ENCODE measurements at regions not wholly inside any gene's neighbourhood (a gene's known extent, or its start where the extent isn't known, plus 50 kb on each side); places are given as distances from the start of the nearest gene placed in this dataset.

- Histone ChIP-seq H3K4me1 (replicated peaks in 1 of 2) (peaks cover 0 to 28% of the 10 kb centered on the region in 2 donors), H3K27me3 (no peaks in the 10 kb centered on the region), H3K27ac (peak overlapping the region in 1 of 5 donors; percentile 48), H3K36me3 (replicated peaks in 1 of 2) (no peaks in the 10 kb centered on the region), H3K9me3 (replicated peaks in 1 of 3) (no peaks in the 10 kb centered on the region), H3K4me3 (no peak overlapping the region)
- no peak for TF ChIP-seq POLR2A (IDR thresholded peaks at IDR 0.05)
- no peak for TF ChIP-seq CTCF (IDR thresholded peaks at IDR 0.05)
- WGBS, 4 donors = 44 to 50% (median 46%) methylated on average over 3 of the region's 3 CpGs
- DNase-seq = peak; percentile 18 to 73 (median 42)
- intact Hi-C loops (cut with DNase I) = no loop called here
Observed at GRCh38 chr7:91347290-91347689, 83.1 kb downstream of the FZD1 start.

DNA sequence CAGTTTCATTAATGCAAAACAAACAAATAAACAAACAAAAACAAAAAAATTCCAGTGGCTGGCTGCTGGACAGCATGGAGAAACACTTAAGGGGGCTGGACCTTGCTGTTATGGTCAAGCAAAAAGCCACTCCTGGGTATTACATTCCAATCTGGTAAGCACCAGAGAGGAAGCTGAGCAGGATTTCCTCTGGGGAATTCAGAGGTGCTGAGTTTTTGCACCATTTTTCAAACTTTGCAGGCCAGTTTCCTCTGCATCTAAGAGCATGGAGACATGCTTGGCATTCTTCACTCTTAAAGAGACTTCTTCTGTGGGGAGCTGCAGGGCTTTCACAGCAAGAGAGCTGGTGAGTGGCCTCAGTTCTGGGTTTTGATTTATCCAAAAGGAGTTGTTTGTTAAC is 84.5 kb downstream of the FZD1 start:
- Histone ChIP-seq H3K27ac (peak overlapping the region in 1 of 5 donors; percentile 40), H3K36me3 (replicated peaks in 1 of 2) (no peaks in the 10 kb centered on the region), H3K4me1 (replicated peaks in 1 of 2) (peaks cover 0 to 25% of the 10 kb centered on the region in 2 donors), H3K27me3 (no peaks in the 10 kb centered on the region), H3K9me3 (replicated peaks in 1 of 3) (no peaks in the 10 kb centered on the region), H3K4me3 (no peak overlapping the region)
- DNase-seq = no peak
- intact Hi-C loops (cut with DNase I) = no loop called here
- TF ChIP-seq CTCF (IDR thresholded peaks at IDR 0.05) (no peak), POLR2A (IDR thresholded peaks at IDR 0.05) (no peak)

DNA sequence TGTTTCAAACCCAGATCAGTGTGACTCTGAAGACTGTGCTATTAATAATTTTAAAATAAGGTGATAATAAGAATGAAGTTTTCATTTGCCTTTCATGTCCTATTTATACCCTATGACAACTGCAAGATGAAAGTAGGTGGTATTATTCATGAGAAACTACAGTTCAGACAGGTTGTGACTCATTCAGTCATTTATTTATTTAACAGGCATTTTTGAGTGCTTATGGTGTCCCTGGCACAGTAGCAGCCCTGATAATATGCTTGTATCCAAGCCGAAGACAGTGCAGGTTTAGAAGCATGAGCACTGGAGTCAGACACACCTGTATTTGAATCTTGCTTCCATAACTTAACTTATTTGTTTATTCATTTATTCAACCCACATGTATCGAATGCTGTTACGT is 87.1 kb downstream of the FZD1 start:
- no peaks in the 10 kb centered on the region for H3K36me3 ChIP-seq (replicated peaks in 1 of 2)
- intact Hi-C loops (cut with DNase I) = no loop called here
- TF ChIP-seq CTCF (IDR thresholded peaks at IDR 0.05) (no peak), POLR2A (IDR thresholded peaks at IDR 0.05) (no peak)
- 70 to 81% (median 77%) methylated on average over 3 of the region's 3 CpGs for WGBS, 4 donors
- H3K27me3 ChIP-seq = no peaks in the 10 kb centered on the region
- peaks cover 0 to 20% of the 10 kb centered on the region in 2 donors for H3K4me1 ChIP-seq (replicated peaks in 1 of 2)
- no peak for DNase-seq
- H3K9me3 ChIP-seq (replicated peaks in 1 of 3) = no peaks in the 10 kb centered on the region
- no peak overlapping the region for H3K4me3 ChIP-seq
- H3K27ac ChIP-seq = no peak overlapping the region

DNA sequence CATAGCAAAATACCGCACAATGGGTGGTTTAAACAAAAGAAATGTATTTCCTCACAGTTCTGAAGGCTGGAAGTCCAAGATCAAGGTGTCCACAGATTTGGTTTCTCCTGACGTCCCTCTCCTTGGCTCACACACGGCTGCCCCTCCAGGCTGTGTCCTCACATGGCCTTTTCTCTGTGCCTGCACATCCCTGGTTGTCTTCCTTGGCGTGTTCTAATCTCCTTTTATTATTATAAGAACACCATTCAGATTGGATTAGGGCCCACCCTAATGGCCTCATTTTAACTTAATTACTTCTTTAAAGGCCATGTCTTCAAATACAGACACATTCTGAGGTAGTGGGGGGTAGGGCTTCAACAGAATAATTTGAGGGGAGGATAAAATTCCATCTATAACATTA is 87.9 kb downstream of the FZD1 start:
- Histone ChIP-seq H3K36me3 (replicated peaks in 1 of 2) (no peaks in the 10 kb centered on the region), H3K27me3 (no peaks in the 10 kb centered on the region), H3K9me3 (replicated peaks in 1 of 3) (no peaks in the 10 kb centered on the region), H3K4me3 (no peak overlapping the region), H3K4me1 (replicated peaks in 1 of 2) (peaks cover 0 to 13% of the 10 kb centered on the region in 2 donors), H3K27ac (no peak overlapping the region)
- TF ChIP-seq POLR2A (IDR thresholded peaks at IDR 0.05) (no peak), CTCF (IDR thresholded peaks at IDR 0.05) (no peak)
- DNase-seq = no peak
- intact Hi-C loops (cut with DNase I) = no loop called here
- 73 to 85% (median 80%) methylated on average over 4 of the region's 4 CpGs for WGBS, 4 donors

Data from adrenal gland (tissue), 9 donors.